Fibroblast of lung (primary cell): ENCODE measurements at regions not wholly inside any gene's neighbourhood (a gene's known extent, or its start where the extent isn't known, plus 50 kb on each side); places are given as distances from the start of the nearest gene placed in this dataset.
A peak's percentile ranks its signal among the peaks of the same experiment; 100 is the strongest.

ENCODE experiments used
- DNase-seq, 2 donors: peaks; one replicate each; pipeline versions ENCODE4 v3.0.0 to v3.0.0-alpha.2; 2010; ENCODE audit warnings: low read depth in 2 of 2
- H2AFZ ChIP-seq: 2 replicates; pipeline ENCODE4 v1.5.1; 2012; ENCODE audit warnings: low read length, control low read depth, inconsistent platforms
- H3K27ac ChIP-seq: 2 replicates; pipeline ENCODE4 v1.5.1; 2011; ENCODE audit warnings: low read length, control low read depth; ENCODE audit not compliant: insufficient read depth
- H3K27me3 ChIP-seq: 2 replicates; pipeline ENCODE4 v1.5.1; 2011; ENCODE audit warnings: mild to moderate bottlenecking, low read length; ENCODE audit not compliant: control insufficient read depth, insufficient read depth
- H3K36me3 ChIP-seq: 2 replicates; pipeline ENCODE4 v1.5.1; 2011; ENCODE audit warnings: low read length; ENCODE audit not compliant: control insufficient read depth, insufficient read depth
- H3K4me1 ChIP-seq: 2 replicates; pipeline ENCODE4 v1.5.1; 2011; ENCODE audit warnings: low read length; ENCODE audit not compliant: control insufficient read depth, insufficient read depth; ENCODE audit errors: extremely low read depth
- H3K4me2 ChIP-seq: 2 replicates; pipeline ENCODE4 v1.5.1; 2011; ENCODE audit warnings: low read length, control low read depth; ENCODE audit not compliant: insufficient read depth; ENCODE audit errors: extremely low read depth
- H3K4me3 ChIP-seq, 4 experiments: fragments of 200-600 bp in 1 of 4; sonication (generic) in 1 of 4; replicated peaks in 1 of 4; 2 replicates each; pipeline ENCODE4 v1.5.1; 2011 to 2016; ENCODE audit warnings: low read length in 4 of 4, low read depth in 3 of 4, mild to moderate bottlenecking in 3 of 4, control low read depth in 2 of 4, inconsistent platforms in 1 of 4, mixed read lengths in 1 of 4; ENCODE audit not compliant: insufficient read depth in 1 of 4; ENCODE audit errors: control extremely low read depth in 1 of 4
- H3K79me2 ChIP-seq: 2 replicates; pipeline ENCODE4 v1.5.1; 2012; ENCODE audit warnings: mild to moderate bottlenecking, low read length, inconsistent platforms; ENCODE audit not compliant: control insufficient read depth, insufficient read depth
- H3K9ac ChIP-seq: 2 replicates; pipeline ENCODE4 v1.5.1; 2011; ENCODE audit warnings: mild to moderate bottlenecking, low read length, control low read depth; ENCODE audit not compliant: insufficient read depth
- H3K9me3 ChIP-seq: 2 replicates; pipeline ENCODE4 v1.5.1; 2012; ENCODE audit warnings: low read depth, low read length; ENCODE audit not compliant: control insufficient read depth, insufficient read depth
- H4K20me1 ChIP-seq: 2 replicates; pipeline ENCODE4 v1.5.1; 2011; ENCODE audit warnings: low read length; ENCODE audit not compliant: control insufficient read depth, insufficient read depth; ENCODE audit errors: extremely low read depth
- EZH2 ChIP-seq: IDR thresholded peaks from 2 replicates; pipeline ENCODE4 v1.5.1; 2012; ENCODE audit warnings: low read length, control low read depth, mild to moderate bottlenecking; ENCODE audit errors: missing control alignments
- TF ChIP-seq, protein P1 (sequence below), 2 donors: IDR thresholded peaks in 1 of 2; conservative IDR thresholded peaks in 1 of 2; 1 replicate in 1 of 2; 2 replicates in 1 of 2; pipeline ENCODE4 v1.5.1; 2011 to 2012; ENCODE audit warnings: low read length in 2 of 2, control low read depth in 1 of 2, inconsistent platforms in 1 of 2, low read depth in 1 of 2, mild to moderate bottlenecking in 1 of 2

DNA sequence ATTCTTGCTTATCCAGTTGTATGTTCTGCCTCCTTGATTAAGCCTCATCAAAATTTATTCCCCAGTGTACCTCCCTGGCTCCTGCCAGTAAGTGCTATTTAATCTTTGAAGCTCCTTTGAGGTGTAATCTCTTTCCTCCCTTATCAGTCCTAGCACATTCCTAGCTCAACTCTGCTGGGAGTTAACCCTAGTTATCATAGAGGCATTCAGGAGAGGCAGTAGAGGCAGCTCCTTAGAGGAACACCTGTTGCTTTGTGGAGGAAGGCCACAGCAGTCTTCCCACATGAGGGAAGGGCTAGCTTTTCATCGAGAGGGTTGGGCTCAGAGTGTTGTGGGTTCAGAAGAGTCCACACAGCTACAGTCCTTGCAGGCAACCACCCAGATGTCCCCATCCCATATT is 182.4 kb upstream of the ARID2 start:
- no peaks in the 10 kb centered on the region for H3K9me3 ChIP-seq

DNA sequence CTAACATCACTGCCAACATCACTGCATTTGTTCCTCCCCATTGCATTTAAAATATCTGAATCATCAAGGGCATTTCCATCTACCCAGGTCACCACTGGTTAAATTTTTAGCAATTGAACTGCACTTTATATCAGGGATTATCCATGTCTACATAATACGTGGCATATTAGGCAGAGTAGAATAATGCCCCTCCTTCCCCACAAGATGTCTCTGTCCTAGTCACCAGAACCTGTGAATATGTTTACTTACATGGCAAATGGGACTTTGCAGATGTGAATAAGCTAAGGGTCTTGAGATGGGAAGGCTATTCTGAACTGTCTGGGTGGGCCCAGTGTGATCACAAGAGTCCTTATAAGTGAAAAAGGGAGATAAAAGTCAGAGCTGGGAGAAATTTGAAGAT is 181.7 kb upstream of the ARID2 start:
- Histone ChIP-seq H3K9me3 (no peaks in the 10 kb centered on the region), H3K9ac (no peak overlapping the region), H3K36me3 (no peaks in the 10 kb centered on the region), H3K4me1 (no peaks in the 10 kb centered on the region), H2AFZ (no peak overlapping the region), H3K79me2 (no peaks in the 10 kb centered on the region), H3K27me3 (no peaks in the 10 kb centered on the region), H3K27ac (no peak overlapping the region), H3K4me3 (no peak overlapping the region), H3K4me2 (no peak overlapping the region), H4K20me1 (no peaks in the 10 kb centered on the region)
- peak in 1 of 2 donors; percentile 24 for DNase-seq
- no peak for TF ChIP-seq EZH2
- TF ChIP-seq, protein P1, sequence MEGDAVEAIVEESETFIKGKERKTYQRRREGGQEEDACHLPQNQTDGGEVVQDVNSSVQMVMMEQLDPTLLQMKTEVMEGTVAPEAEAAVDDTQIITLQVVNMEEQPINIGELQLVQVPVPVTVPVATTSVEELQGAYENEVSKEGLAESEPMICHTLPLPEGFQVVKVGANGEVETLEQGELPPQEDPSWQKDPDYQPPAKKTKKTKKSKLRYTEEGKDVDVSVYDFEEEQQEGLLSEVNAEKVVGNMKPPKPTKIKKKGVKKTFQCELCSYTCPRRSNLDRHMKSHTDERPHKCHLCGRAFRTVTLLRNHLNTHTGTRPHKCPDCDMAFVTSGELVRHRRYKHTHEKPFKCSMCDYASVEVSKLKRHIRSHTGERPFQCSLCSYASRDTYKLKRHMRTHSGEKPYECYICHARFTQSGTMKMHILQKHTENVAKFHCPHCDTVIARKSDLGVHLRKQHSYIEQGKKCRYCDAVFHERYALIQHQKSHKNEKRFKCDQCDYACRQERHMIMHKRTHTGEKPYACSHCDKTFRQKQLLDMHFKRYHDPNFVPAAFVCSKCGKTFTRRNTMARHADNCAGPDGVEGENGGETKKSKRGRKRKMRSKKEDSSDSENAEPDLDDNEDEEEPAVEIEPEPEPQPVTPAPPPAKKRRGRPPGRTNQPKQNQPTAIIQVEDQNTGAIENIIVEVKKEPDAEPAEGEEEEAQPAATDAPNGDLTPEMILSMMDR (conservative IDR thresholded peaks at IDR 0.05 in 1 of 2, IDR thresholded peaks at IDR 0.05 in 1 of 2; ENCODE audit: low read depth in 1 of 2, low read length in 2 of 2), result peak in 1 of 2 donors; percentile 13

More for the DNA sequence above, 182.4 kb upstream of the ARID2 start:
- no peak for TF ChIP-seq EZH2
- TF ChIP-seq, protein P1 (conservative IDR thresholded peaks at IDR 0.05 in 1 of 2, IDR thresholded peaks at IDR 0.05 in 1 of 2; ENCODE audit: low read depth in 1 of 2, low read length in 2 of 2), result no peak
- Histone ChIP-seq H3K27me3 (no peaks in the 10 kb centered on the region), H4K20me1 (no peaks in the 10 kb centered on the region), H3K36me3 (no peaks in the 10 kb centered on the region), H3K4me1 (no peaks in the 10 kb centered on the region), H3K4me3 (no peak overlapping the region), H3K9ac (no peak overlapping the region), H3K27ac (no peak overlapping the region), H3K79me2 (no peaks in the 10 kb centered on the region), H2AFZ (no peak overlapping the region), H3K4me2 (no peak overlapping the region)
- DNase-seq, result no peak

- no peak overlapping the region for H3K4me3 ChIP-seq
- no peaks in the 10 kb centered on the region for H3K27me3 ChIP-seq
- H3K9me3 ChIP-seq, result no peaks in the 10 kb centered on the region
- TF ChIP-seq EZH2, result no peak
- TF ChIP-seq, protein P1 (conservative IDR thresholded peaks at IDR 0.05 in 1 of 2, IDR thresholded peaks at IDR 0.05 in 1 of 2; ENCODE audit: low read depth in 1 of 2, low read length in 2 of 2), result no peak
- H3K79me2 ChIP-seq, result no peaks in the 10 kb centered on the region
- no peaks in the 10 kb centered on the region for H3K36me3 ChIP-seq
- H4K20me1 ChIP-seq, result no peaks in the 10 kb centered on the region
- no peak overlapping the region for H3K9ac ChIP-seq
- H3K4me1 ChIP-seq, result no peaks in the 10 kb centered on the region
- DNase-seq, result no peak
- no peak overlapping the region for H3K27ac ChIP-seq
- no peak overlapping the region for H3K4me2 ChIP-seq
- no peak overlapping the region for H2AFZ ChIP-seq
These were observed 181.1 kb upstream of the ARID2 start for GRCh38 chr12:45548426-45548825.
